Retinal pigment epithelial cell (primary cell): ENCODE measurements at regions not wholly inside any gene's neighbourhood (a gene's known extent, or its start where the extent isn't known, plus 50 kb on each side); places are given as distances from the start of the nearest gene placed in this dataset.

Experiments
- DNase-seq: peaks from one replicate; pipeline ENCODE4 v3.0.0-alpha.2; 2010; ENCODE audit warnings: low read depth
- H3K4me3 ChIP-seq: 2 replicates; pipeline ENCODE4 v1.5.1; 2011; ENCODE audit warnings: mild to moderate bottlenecking, low read length, control low read depth, moderate library complexity
- TF ChIP-seq, protein P1 (sequence below): conservative IDR thresholded peaks from 2 replicates; pipeline ENCODE4 v1.5.1; 2011; ENCODE audit warnings: low read depth, low read length, control low read depth, inconsistent platforms

DNA sequence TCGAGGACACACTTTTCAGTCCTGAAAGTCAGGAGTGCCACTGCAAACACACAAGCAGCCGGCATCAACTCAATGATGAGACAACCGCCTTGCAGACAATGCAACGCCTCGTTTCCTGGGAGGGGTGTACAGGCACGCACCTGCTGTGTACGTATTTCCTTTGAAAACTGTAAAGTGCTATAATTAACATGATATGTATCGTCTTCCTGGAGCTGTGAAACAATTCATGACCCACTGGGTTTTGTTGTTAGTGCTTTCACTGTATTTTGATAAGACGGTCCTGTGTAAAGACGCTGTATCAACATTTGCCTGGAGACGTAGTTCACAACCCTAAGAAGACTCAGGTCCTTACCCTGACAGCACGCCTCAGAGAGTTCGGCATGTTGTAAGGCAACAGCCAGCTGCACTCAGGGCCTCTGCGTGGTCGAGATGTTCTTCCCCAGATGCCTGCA lies 105.7 kb upstream of the ANO1 start:
- no peak overlapping the region for H3K4me3 ChIP-seq
- no peak for DNase-seq
- TF ChIP-seq, protein P1, sequence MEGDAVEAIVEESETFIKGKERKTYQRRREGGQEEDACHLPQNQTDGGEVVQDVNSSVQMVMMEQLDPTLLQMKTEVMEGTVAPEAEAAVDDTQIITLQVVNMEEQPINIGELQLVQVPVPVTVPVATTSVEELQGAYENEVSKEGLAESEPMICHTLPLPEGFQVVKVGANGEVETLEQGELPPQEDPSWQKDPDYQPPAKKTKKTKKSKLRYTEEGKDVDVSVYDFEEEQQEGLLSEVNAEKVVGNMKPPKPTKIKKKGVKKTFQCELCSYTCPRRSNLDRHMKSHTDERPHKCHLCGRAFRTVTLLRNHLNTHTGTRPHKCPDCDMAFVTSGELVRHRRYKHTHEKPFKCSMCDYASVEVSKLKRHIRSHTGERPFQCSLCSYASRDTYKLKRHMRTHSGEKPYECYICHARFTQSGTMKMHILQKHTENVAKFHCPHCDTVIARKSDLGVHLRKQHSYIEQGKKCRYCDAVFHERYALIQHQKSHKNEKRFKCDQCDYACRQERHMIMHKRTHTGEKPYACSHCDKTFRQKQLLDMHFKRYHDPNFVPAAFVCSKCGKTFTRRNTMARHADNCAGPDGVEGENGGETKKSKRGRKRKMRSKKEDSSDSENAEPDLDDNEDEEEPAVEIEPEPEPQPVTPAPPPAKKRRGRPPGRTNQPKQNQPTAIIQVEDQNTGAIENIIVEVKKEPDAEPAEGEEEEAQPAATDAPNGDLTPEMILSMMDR = no peak

DNA sequence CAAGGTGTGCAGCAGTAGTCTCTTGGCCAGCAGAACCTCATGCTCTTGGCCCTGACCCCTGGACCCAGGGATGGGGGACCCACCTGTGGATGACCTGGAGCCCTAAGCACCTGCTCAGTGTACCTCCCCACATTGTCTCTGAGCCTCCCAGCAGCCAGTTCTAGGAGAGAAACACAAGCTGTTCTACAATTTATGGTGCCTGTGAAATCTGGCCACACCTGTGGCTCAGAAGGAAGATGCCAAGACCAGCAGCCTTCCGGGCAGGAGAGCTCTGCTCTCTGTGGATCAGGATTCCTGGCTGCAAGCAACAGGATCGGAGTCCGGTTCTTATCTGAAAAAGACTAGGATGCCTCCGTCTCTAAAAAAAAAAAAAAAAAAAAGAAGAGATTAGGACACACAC lies 103.6 kb upstream of the ANO1 start:
- no peak for DNase-seq
- TF ChIP-seq, protein P1 = no peak
- H3K4me3 ChIP-seq = no peak overlapping the region

DNA sequence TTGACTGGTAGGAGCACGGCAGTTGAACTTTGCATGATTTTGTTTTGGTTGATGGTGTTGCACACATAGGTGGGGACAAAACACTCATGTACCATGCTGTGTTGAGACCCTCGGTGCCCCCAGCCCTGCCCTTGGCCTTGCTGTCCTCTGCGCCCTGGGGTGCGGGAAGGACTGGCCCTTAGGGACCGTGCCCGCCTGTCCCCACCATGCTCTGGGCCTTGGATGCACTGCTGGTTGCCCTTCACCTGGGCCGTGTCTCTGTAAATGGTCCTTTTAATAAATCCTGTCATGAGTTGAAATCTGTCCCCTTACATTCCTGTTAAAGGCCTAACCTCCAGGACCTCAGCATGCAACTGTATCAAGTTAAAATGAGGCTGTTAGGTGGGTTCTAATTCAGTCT lies 102.3 kb upstream of the ANO1 start:
- TF ChIP-seq, protein P1 = no peak
- no peak for DNase-seq

DNA sequence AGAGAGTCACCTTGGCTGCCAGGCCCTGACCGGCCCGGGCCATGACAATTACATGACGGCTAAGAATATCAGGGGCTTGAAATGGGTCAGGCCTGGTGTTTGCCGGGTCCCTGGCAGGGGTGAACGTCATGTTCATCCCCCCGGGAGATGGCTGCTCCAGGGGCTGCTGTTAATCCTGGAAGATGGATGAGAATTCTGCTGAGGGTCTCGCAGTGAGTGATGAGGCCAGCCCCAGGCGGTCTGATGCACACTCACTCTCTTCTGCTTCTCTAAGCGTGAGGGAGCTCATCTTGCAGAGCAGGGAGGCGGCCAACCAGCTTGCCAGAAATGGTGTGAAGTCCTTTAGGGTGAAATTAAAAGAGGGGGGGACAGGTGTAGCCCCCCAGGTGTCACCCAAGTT lies 101.3 kb upstream of the ANO1 start:
- TF ChIP-seq, protein P1 = no peak
- no peak for DNase-seq
- no peak overlapping the region for H3K4me3 ChIP-seq

More for the DNA sequence above, 102.3 kb upstream of the ANO1 start:
- no peak overlapping the region for H3K4me3 ChIP-seq

DNA sequence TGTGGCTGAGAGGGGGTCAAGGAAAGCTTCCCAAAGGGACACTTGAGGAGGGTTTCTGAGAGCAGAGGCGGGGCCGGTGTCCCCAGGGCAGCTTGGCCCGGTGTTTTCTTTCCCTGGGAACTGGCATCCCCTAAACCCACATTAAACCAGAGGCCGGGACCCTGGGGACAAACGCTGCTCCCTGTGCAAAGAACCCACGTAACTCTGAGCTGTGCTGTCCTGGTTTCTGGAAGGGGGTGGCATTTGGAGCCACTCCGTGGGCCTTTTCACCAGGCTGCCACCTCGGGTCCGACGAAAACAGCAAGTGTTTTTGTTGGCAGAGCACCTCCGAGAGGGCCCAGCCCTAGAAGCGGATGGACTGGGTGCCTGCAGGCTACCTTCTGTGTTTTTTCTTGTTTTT lies 100.2 kb upstream of the ANO1 start:
- TF ChIP-seq, protein P1 = no peak
- no peak overlapping the region for H3K4me3 ChIP-seq
- no peak for DNase-seq

DNA sequence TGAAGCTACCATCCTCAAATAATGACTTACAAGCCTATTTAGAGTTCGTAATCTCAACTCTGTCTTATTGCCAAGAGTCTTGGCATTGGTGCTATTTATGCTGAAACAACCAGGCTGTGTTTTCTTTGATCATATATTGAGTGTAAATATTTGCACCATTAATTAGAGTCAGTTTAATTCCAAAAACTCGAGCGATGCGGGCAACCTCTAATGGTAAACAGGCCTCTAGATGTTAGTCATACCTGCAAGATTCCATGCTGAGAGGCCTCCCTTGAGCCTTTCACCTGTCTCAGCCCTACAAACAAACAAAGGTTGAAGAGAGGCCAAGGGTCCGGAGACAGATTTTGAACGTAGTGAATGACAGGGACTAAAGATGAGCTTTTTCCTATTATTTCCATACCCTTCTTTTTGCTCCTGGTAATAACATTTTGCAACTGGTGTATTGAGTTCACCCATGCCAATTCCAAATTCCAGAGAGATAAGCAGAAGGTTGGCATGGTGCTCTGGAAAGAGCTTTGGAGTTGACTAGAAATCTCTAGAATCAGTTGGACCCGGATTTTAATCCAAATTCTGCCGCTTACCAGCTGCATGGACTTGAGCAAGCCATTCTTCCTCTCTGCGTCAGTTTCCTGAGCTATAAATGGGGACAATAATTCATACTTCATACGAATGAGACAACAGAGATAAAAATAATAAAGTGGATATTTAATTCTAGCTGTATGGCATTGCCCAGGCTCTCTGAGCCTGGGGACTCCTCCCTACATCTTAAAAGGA lies 99.1 kb upstream of the ANO1 start:
- H3K4me3 ChIP-seq = no peak overlapping the region
- TF ChIP-seq, protein P1 = no peak
- DNase-seq = no peak

DNA sequence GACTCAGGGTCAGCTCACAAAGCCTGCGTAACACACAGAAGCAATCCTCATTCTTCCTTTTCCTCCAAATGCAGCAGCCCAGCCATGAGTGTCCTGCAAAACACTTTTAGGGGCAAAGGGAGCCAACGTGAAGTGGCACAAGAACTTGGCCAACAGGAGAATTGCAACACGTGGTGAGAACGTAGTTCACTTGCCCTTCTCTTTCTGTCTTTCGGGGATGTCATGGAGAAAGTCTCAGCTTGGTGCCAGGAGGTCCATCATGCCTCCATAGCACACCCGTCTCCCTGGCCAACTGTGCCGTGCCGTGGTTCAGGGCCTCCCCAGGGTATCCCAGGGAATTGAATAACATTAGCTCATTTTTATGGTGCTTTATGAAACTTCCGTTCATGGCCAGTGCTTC lies 98.5 kb upstream of the ANO1 start:
- H3K4me3 ChIP-seq = no peak overlapping the region
- TF ChIP-seq, protein P1 = no peak
- DNase-seq = no peak
